Central memory CD4-positive, alpha-beta T cell (primary cell): ENCODE measurements at regions not wholly inside any gene's neighbourhood (a gene's known extent, or its start where the extent isn't known, plus 50 kb on each side); places are given as distances from the start of the nearest gene placed in this dataset.
"Not testable (repeated sequence)": the region's sequence is repeated elsewhere in the genome, so short reads cannot be mapped to it uniquely, and the experiment has no call there.

Source experiments
- DNase-seq: peaks from one replicate; pipeline ENCODE4 v3.0.0; 2022

GRCh38 chr2:134035605-134036370, 218.1 kb upstream of the MGAT5 start:
- DNase-seq = no peak

- no peak for DNase-seq
Observed at GRCh38 chr2:134039912-134040581, 213.8 kb upstream of the MGAT5 start.

GRCh38 chr2:134040626-134041172, 213.2 kb upstream of the MGAT5 start:
- not testable (repeated sequence) for DNase-seq

DNA sequence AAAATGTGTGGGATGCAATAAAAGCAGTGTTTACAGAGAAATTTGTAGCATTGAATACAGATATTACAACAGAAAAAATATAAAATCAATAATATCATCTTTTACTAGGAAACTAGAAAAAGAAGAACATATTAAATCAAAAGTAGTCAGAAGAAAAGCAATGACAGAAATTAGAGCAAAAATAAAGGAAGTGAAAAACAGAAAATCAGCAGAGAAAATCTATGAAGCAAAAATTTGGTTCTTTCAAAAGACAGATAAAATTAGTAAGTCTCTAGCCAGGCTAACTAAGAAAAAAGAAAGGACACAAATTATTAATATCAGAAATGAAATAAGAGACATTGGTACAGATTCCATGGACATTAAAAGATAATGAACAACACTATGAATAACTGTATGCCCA, 212.0 kb upstream of the MGAT5 start:
- DNase-seq = no peak

- not testable (repeated sequence) for DNase-seq
Observed at GRCh38 chr2:134043028-134043427, 210.8 kb upstream of the MGAT5 start.

DNA sequence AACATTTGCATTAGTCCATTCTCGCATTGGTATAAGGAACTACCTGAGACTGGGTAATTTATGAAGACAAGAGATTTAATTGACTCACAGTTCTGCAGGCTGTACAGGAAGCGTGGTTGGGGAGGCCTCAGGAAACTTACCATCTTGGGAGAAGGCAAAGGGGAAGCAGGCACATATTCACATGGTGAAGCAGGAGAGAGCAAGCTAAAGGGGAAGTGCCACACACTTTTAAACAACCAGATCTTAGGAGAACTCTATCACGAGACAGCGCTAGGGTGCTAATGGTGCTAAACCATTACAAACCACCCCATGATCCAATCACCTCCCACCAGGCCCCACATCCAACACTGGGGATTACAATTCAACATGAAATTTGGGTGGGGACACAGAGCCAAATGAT, 201.7 kb upstream of the MGAT5 start:
- no peak for DNase-seq

DNA sequence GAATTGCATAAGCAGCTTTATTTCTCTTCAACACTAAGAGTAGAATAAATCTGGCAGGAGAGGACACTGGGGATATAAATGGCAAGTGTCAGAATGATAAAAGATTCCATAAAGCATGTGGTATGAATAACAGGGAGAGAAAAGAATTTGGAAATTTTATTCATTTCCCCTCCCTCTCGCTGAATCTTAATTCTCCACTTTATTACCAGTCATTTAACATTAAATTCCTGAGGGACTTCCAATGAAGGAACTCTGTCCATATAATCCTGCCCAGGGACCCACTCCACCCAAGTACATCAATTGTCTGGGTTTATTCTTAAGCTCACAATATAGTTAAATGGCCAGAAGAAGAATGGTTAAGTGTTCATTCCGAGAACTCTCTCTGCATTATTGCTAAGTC, 197.7 kb upstream of the MGAT5 start:
- DNase-seq = no peak

DNA sequence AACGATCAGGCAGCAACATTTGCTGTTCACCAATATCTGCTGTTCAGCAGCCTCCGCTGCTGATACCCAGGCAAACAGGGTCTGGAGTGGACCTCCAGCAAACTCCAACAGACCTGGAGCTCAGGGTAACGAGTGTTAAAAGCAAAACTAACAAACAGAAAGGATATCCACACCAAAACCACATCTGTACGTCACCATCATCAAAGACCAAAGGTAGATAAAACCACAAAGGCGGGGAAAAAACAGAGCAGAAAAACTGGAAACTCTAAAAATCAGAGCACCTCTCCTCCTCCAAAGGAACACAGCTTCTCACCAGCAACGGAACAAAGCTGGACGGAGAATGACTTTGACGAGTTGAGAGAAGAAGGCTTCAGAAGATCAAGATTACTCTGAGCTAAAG, 192.8 kb upstream of the MGAT5 start:
- peak; percentile 66 for DNase-seq

DNA sequence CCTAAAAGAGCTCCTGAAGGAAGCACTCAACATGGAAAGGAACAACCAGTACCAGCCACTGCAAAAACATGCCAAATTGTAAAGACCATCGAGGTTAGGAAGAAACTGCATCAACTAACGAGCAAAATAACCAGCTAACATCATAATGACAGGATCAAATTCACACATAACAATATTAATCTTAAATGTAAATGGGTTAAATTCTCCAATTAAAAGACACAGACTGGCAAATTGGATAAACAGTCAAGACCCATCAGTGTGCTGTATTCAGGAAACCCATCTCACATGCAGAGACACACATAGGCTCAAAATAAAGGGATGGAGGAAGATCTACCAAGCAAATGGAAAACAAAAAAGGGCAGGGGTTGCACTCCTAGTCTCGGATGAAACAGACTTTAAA, 191.6 kb upstream of the MGAT5 start:
- DNase-seq = not testable (repeated sequence)

GRCh38 chr2:134063916-134064315, 190.0 kb upstream of the MGAT5 start:
- not testable (repeated sequence) for DNase-seq

DNA sequence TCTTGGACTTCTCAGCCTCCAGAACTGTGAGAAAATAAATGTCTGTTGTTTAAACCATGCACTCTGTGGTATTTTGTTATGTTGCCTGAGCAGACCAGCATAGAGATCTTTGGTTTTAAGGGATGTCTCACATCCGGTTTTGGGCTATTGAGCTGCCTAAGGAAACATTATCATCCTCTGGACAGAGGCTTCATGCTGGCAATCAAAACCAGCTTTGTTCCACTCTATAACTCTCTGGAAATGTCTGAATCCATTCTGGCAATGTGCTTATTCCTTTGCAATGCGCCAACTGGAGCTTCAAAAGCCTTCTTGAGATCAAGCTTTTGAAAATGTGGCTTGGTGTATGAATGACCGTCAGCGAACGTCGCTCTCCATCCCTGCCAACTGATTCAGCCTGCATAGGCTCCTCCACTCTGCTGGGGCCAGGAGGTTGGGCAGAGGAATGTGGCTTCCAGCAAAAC, 183.6 kb upstream of the MGAT5 start:
- DNase-seq = no peak

DNA sequence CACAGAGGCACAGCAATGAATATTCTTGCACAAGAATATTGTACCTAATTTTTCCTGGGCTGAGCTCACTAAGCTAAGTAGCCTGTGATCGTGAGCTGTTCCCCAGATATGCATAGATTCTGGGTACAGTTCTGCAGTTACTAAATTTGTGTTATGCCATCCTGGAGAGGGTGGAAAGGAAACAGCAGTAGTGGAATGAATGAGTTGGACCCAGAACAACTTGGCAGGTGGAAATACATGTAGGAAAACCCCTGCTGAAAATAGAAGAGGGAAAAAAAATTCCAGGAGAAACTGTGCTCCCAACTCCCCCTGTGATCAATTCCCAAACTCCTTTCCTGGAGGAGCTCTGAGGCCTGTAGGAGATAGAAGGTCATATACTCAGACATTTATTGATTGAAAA, 181.5 kb upstream of the MGAT5 start:
- no peak for DNase-seq

GRCh38 chr2:134073023-134073422, 180.8 kb upstream of the MGAT5 start:
- DNase-seq = no peak

GRCh38 chr2:134074619-134075018, 179.3 kb upstream of the MGAT5 start:
- DNase-seq = no peak

DNA sequence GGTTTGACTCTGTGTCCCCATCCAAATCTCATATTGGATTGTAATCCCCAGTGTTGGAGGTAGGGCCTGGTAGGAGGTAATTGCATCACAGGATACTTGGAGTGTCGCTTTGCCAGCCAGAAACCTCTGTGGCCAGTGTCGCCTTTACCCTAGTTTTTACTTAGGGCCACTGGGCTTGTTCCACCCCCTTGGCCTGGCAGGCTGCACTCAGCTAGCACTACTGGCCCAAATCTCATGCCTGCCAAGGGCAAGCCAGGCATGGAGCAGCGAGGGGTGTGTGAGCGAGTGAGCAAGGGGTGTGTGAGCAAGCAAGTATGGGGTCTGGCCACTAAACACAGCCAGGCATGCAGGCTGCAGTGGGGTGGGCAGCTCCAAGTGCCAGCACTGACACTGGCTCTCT, 178.7 kb upstream of the MGAT5 start:
- no peak for DNase-seq

GRCh38 chr2:134078354-134078753, 175.5 kb upstream of the MGAT5 start:
- no peak for DNase-seq

DNA sequence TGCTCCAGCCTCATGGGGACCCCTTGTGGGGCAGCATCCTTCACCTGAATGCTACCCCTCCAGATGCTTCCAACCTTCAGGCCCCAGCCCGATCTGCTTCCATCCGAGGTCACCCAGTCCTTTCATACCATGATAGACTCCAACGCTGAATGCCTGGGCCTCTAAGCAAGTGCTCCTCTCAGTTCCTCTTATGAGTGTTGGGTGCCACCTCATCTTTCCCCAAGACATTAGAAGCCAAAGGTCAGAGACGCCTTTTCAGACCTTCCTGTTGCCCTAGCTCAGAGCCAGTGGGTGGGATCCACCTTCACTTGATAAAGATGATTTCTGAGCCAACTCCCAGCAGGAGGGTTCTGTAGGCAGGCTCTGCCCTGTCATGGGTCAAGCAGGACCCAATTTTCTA, 174.5 kb upstream of the MGAT5 start:
- DNase-seq = no peak

DNA sequence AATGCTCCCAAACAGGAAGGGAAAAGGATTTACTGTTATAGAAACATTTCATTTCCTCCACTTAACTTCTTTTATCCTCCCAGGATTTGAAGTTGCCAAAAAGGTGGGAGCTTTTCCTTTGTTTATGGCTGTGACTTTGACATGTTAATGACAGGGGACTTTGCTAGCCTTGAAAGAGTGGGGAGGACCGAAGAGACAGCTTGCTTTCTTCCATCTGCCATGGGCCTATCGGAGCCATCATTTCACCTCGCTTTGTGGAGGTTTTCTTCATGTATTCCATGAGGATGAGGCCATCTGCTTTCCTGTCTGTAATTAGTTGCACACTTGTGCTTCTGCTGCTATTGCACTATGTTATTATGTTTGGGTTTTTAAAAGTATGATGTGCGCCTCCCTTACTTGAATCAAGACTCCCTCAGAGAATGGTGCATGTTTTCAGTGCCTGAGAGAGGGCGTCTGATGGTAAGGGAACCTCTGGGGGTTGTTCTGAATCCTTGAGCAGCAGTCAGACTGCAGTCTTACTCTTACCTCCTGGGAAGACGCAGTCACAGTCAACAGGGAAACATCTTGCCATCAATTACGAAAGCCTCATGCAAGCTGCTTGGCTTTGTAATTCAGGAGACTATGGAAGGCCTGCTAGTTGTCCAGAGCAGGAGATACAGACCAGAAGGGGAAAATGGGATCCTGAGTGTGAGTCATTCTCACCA, 173.3 kb upstream of the MGAT5 start:
- no peak for DNase-seq

- DNase-seq = no peak
Observed at GRCh38 chr2:134081238-134081938, 172.5 kb upstream of the MGAT5 start.

- DNase-seq = no peak
Observed at GRCh38 chr2:134083548-134083947, 170.3 kb upstream of the MGAT5 start.

- no peak for DNase-seq
Observed at GRCh38 chr2:134086594-134087219, 167.2 kb upstream of the MGAT5 start.

DNA sequence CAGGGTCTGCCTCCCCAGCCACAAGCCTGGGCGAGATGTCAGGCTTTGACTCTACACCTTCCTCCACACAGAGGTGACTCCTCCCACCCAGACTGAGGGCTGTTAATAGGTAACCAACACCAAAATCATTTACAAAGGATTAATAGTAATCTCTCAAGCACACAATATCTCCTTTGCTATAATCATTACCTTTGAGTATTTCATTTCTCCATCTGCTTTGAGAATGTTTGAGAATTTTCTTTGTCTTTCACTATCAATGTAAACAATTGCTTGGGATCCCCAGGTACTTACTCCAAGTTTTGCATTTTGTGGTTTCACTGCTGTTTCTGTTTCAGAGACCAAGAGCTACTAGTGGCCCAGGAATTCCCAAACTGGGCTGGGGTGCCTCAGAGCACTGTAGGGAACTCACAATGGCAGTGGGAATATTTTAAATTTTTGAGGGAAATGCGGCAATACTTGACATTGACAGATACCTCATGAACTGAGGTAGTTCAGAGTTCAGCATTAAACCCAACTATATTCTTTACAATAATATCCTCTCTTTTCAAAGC, 166.4 kb upstream of the MGAT5 start:
- no peak for DNase-seq
